HG03103 (cell line): ENCODE measurements at regions not wholly inside any gene's neighbourhood (a gene's known extent, or its start where the extent isn't known, plus 50 kb on each side); places are given as distances from the start of the nearest gene placed in this dataset.
A peak's percentile ranks its signal among the peaks of the same experiment; 100 is the strongest.
"Not testable (repeated sequence)": the region's sequence is repeated elsewhere in the genome, so short reads cannot be mapped to it uniquely, and the experiment has no call there.

ENCODE experiments used
- ATAC-seq: cut with Tn5 transposase; IDR thresholded peaks from one replicate; pipeline ENCODE4 v1.9.1; 2021; ENCODE audit warnings: low read depth; ENCODE audit not compliant: unreplicated experiment

DNA sequence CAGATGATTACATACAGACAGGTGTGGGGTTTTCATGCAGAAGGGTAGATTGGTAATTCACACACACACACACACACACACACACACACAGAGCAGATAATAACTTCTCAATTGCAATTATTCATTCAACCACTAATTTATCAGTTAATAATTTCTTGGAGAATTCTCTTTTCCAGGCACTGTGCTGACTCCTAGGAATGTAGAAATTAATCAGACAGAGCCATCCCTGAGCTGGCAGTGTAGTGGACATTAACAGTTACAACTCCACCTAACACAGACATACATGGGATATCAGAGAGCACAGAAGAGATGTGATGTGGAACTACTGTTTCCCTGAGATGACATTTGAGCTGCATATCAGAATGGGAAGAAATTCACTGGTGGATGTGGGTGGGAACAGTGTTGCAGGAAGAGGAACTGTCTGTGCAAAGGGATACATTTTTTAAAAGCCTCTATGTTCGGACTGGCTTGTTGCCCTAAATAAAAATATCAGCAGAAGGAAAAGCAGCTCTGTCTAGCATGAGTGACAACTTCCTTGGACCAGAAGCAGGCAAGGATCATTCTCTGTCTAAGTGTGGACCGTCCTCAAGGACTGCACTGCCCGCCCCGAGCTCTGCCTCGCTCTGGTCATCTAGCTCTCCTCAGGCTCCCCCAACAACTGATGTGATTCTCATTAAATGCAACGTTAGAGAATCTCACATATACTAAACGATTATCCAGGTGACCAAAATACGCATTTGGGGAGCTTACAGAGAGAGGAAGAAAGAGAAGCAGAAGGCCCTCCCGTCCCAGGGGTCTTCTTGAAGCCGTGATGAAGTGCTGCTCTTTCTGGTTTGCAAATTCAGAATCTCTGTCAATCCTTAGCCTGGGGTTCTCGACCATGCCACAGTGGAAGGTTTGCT, 173.4 kb upstream of the TRIB2 start:
- ATAC-seq = no peak

DNA sequence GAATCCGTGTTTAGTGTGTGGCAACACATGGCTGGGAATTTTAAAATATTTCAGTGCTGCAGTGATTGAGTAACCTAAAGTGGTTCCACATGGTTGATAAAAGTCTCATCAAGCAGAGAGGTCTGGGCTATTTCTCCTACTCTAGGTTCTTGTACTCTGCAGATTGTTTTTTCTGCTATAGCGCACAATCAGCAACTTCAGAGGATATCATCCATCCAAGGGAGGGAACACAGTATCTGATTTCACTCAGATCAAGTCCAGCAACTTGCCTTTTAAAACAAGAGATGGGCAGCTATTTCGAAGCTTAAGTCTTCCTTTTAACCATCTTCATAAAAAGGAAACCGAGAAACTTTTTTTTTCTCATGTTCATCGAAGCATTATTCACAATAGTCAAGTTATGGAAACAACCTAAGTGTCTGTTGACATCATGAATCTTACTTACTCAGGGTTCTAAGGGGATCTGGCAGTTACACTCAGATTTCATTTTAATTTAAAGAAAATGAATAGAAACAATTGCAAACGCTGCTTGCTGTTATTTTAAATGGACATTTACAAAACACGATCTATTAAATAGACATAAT, 172.7 kb upstream of the TRIB2 start:
- ATAC-seq = peak; percentile 83

DNA sequence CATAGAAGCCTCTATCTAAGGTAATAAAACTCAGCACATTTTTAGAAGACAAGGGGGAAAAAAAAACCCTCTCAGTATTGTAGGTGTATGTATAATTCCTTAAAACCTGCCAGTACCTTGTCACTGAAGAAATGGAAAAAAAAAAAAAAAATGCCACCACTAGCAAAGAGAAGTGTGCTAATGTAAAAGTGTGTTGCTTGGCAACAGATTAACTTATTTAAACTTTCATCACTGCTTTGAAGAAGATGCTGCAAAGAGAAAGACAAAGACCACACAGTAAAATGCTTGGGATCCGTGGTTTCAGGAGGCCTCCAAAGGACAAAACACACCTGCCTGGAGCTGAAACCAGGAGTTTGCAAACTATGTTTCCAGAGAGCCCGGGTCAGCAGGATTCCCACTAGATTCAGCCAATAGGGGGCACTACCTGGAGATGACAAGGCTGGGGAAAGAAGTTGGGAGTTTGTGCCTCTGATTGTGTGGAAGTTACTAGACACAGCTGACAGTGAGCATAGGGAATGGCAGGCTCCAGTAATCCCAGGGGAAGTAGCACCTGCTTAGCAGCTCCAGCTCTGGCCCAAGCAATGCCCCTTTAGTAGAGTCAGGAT, 169.1 kb upstream of the TRIB2 start:
- no peak for ATAC-seq

DNA sequence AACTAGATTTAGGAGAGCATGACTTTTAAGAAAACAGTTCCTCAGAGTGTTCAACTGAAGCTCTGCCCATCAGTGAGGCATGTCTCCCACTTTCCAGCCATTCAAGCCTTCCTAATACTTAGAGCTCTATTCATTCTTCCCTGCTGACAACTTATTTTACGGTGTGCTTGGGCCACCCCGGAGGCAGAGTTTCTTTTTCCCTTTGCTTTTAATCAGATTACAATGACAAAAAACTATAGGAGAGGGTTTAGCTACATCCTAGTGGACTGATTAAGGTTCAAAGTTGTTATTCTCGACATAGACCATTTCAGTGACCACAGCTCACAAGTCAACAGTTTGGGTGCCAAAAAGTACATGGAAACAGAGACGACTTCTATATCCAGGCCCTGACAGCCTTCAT, 167.8 kb upstream of the TRIB2 start:
- ATAC-seq = no peak

DNA sequence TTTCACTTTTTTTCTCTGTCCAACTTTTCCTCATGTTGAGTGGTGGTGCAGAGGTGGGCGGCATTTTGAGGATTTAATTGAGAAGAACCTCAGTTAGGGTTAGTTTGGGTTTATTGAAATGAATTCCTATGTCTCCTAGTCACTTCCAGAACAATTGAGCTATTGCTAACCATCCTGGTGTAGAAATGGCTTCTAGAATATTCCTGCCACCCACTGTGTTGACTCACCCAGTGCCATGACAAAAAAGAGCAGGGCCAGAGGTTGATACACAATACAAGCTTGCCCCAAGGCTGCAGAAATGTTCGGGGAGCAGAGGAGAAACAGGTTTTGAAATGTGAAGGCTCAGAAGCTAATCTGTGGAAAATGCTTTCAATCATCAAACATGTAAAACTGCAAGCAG, 167.1 kb upstream of the TRIB2 start:
- no peak for ATAC-seq

DNA sequence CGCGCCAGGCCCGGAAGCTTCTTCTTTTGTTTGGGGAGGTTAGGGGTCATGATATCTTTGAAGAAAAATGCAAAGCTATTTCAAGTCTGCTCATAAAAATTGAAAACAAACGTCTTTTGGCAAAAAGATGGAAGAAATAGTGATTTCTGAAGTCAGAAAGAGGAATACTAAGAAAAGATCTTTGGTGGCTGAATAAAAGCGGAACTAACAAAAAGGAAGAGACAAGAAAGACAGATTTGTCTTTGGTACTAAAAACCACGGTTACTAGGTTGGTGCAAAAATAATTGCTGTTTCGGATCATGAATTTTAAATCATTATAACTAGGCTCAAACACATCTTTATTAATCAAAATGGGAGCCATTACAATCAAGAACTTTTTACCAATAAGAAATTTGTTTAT, 164.6 kb upstream of the TRIB2 start:
- ATAC-seq = no peak

DNA sequence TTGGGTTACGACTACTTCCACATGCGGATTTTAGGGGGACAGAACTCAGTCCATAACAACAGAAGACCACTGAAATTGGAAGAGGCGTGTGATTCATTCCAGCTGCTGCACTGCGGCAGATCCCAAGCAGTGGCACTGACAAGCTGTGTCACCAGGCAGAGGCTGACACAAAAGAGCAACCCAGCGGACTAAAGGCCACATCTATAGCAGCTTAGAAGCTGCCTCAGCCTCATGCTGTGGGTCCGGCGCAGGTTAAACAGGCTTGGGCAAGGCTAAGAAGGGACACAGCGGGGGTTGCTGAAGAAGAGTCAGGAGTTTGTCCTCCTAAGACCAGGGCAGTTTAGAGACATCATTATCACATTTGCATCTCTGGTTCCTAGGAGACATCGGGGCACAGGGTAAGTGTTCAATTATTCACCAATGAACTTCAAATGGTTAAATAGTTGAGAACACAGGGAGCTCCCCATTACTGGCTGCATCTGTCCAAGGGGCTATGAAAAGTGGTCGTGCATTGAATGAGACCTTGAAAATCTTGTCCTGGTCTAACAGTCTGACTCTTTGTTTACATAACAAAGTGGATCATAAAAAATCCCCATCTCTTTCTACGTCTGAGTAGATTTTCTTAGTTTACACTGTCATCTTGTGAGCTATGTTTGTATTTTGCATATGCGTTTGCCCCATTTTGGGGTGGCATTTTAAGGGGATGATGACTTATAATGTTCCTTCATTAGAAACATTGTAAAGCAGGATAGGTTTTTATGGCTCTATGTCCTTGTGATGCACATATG, 162.3 kb upstream of the TRIB2 start:
- no peak for ATAC-seq

DNA sequence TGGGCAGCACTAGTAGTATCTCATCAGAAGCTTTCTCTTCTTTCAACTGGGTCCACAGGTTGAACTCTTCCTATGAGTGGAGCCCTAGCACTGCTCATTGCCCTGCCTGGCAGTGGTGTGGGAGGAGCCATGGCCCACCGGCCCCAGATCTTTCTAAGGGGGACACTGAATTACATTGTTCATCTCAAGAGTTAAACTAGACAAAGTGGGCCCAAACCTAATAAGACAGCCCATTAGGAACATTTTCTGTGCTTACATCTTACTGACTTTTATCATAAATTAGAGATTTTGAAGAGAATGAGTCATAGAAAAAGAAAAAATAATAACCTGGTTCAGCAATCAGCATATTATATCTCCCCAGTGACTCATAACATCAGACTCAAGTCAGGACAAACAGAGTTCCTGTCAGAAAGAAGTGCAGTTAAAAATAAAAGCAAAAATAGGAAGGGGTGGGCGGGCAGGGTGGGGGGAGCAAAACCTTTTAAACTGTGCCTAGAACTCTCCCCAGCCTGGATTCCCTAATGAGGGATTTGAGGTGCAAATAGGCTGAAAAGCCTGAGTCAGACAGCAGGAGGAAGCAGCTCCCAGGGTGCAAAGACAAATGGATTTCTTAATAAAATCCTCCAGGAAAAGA, 161.6 kb upstream of the TRIB2 start:
- ATAC-seq = peak; percentile 39

DNA sequence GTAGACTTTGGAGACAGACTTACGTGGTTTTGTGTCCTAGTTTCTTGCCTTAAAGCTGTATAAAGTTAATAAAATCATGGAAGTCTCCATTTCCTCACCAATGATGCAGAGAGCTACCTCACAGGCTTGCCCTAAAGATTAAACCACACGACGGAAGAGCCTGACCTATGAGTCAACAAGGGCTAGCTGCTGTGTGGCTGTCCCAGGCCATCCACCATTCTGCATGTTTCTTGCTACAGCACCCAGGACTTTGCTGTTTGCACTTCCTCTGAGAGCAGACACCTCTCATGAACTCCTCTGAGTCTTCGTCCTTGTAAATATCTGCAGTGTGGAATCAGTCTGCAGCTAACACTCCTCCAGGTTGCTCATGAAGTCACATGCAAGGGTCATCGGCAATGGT, 160.0 kb upstream of the TRIB2 start:
- ATAC-seq = no peak

DNA sequence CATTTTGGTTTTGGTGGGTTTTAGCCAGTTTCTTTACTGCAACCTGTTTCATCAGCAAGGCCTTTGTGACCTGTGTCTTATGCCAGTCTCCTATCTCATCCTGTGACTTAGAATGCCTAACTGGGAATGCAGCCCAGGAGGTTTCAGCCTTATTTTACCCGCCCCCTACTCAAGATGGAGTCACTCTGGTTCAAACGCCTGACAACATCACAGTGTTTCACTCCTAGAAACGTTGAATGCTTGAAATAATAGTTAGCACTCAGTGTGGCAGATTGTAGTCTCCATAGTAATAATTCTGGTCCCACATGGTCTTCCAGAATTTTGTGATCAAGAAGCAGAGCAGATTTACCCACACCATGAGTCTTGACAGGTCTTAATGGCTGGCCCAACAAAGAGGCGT, 159.0 kb upstream of the TRIB2 start:
- no peak for ATAC-seq

DNA sequence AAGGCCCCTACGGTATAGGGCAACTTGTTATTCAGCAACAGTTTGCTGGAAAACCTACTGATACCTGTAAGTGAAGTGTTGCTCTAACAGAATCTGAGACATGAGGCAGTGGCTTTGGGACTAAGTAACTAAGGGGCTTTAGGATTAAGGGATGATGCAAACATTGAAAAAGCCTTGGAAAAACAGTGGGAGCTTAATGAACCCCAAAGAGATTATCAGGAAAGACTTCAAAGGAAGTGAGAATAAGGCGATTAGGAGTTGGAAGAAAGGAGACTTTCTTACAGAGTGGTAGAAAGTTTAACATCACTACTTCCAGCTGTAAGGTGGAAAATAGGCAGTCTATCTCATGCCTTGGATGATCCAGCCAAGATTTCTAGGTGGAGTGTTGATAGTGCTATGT, 158.2 kb upstream of the TRIB2 start:
- no peak for ATAC-seq

DNA sequence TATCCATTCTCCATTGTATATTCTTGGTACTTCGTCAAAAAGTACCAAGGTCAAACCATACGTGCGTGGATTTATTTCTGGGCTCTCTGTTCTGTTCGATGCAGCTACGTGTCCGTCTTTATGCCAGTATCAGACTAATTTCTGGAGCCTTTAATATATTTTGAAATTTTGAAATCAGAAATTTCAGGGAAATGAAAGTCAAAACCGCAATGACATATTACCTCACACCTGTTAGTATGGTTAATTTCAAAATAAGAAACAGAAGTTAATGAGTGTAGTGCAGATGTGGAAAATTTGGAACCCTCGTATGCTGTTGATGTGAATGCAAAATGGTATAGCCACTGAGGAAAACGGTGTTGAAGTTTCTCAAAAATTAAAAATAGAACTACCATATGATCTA, 156.1 kb upstream of the TRIB2 start:
- ATAC-seq = no peak

DNA sequence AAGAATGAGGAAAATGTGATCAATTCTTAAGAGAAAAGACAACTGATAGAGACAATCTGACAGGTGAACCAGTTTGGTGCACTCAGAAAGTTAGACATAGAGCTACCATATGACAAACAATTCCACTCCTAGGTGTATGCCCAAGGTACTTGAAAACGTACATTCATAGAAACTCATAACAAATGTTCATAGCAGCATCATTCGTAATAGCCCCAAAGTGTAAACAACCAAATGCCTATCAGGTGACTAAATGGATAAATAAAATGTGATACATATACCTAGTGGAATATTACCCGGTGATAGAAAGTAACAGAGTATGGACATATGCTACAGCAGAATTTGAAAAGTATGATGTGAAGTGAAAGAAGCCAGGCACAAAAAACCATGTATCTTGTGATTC, 149.3 kb upstream of the TRIB2 start:
- ATAC-seq = no peak

DNA sequence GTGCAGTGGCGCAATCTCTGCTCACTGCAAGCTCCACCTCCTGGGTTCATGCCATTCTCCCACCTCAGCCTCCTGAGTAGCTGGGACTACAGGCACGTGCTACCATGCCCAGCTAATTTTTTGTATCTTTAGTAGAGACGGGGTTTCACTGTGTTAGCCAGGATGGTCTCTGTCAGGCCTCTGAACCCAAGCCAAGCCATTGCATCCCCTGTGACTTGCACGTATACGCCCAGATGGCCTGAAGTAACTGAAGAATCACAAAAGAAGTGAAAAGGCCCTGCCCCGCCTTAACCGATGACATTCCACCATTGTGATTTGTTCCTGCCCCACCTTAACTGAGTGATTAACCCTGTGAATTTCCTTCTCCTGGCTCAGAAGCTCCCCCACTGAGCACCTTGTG, 147.2 kb upstream of the TRIB2 start:
- not testable (repeated sequence) for ATAC-seq

DNA sequence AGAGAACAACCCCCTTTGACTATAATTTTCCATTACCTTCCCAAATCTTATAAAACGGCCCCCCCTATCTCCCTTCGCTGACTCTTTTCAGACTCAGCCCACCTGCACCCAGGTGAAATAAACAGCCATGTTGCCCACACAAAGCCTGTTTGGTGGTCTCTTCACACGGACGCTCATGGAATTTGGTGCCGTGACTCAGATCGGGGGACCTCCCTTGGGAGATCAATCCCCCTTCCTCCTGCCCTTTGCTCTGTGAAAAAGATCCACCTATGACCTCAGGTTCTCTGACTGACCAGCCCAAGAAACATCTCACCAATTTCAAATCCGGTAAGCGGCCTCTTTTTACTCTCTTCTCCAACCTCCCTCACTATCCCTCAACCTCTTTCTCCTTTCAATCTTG, 146.8 kb upstream of the TRIB2 start:
- not testable (repeated sequence) for ATAC-seq

DNA sequence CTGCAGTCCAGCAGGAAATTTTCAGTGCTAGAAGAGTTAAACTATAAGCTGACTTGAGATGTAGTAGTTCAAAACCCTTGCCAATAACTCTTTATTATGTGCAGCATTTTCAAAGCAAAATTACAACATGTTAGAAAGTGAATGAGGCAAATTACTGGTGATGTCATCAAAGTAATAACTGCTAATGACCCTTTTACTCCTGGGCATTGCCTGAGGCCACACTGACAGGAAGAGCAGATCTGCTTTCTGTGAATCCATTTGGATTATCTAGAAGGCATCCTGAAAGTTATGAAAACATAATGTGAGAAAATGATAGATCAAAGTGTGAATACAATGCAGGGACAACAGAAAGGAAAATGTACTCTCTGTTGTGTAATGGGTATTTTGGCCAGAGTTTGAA, 139.6 kb upstream of the TRIB2 start:
- no peak for ATAC-seq

DNA sequence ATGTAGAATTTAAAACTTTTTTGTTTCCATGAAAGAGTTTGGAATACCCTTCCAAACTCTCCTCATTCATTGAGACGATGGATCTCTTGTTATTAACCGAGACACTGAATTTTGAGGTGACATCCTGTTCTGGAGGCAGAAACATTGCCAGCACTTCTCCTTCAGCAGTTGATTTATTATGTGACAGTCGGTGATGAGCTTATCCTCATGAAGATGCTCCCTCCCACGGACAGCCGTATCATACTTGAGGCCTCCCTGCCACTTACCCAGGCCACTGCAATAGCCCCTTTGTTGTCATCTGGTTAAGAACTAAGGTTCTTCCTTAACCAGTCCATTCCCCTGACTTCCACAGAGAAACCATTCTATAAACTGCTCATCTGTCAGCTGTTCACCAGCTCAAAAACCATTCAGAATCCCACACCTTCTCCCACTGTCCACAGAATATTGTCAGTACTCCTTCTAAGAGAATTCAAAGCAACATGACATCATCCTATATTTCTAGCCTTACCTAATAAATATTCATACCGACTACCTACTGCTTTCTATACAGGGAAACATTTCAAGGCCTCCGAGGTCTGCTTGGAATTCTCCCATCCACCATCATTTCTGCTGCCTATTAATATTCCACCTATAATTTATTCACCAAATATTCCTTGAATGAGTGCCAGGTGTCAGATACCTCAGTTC, 139.0 kb upstream of the TRIB2 start:
- ATAC-seq = no peak

DNA sequence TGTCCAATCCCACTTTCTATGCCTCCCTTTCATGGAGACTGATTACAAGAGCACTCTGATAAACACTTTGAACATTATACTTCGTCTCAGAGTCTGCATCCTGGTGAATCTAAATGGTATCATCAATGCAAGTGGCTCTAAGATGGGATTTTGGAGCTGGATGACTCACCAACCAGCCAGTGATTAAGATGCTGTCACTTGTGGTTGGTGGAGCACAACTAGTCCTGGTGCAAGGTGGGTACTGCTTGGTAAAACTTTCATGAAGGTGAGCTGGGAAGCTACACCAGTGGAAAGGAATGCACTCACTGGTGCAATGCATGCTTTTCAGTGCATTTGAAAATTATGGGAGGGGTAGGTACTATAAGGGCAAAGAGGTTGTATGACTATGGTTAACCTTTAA, 137.7 kb upstream of the TRIB2 start:
- no peak for ATAC-seq

DNA sequence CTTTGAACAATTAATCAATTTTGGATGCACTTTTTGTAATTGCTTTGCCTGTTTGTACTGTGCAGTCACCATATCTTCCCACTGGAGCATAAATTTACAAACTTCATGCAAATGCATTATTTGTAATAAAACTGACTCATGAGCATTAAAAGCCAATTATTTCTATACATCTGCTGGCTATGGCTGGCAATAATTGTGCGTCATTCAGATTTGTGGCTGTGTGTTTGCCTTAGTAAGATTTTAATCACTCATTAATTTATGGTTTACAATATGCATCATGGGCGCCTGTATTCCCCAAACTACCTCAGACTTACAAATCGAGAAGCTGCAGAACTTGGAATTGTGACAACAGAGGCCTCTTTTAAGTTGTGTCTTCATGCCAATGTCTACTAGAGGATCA, 132.4 kb upstream of the TRIB2 start:
- no peak for ATAC-seq

DNA sequence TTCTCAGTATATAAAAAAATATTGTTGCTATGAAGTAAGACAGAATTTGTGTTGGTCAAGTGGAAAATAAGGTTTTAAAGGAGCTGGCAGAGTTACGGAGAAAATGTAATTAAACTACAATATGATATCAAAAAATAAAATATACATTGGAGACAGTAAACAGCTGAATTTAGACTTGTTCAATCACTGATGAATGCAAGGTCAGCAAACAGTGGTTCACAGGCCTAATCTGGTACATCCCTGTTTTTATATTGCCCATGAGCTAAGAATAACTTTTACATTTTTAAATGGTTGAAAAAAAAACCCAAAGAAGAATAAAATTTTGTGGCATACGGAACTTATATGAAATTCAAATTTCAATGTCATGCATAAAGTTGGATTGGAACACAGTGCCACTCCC, 131.0 kb upstream of the TRIB2 start:
- ATAC-seq = no peak
